Hepatocyte (in vitro differentiated cells): ENCODE measurements at regions not wholly inside any gene's neighbourhood (a gene's known extent, or its start where the extent isn't known, plus 50 kb on each side); places are given as distances from the start of the nearest gene placed in this dataset.

Experiments used
- DNase-seq: peaks from one replicate; pipeline ENCODE4 v3.0.0-alpha.2; 2016; ENCODE audit warnings: low spot score
- H2AFZ ChIP-seq: fragments of 200-600 bp; sonication (generic); 2 replicates; pipeline ENCODE4 v1.6.0; 2016; ENCODE audit warnings: antibody characterized with exemption, mild to moderate bottlenecking
- H3K27ac ChIP-seq: fragments of 200-600 bp; sonication (generic); 2 replicates; pipeline ENCODE4 v1.5.1; 2016; ENCODE audit warnings: mild to moderate bottlenecking
- H3K27me3 ChIP-seq: fragments of 200-600 bp; sonication (generic); 2 replicates; pipeline ENCODE4 v1.6.1; 2016
- H3K36me3 ChIP-seq: fragments of 200-600 bp; sonication (generic); replicated peaks from 2 replicates; pipeline ENCODE4 v1.5.1; 2016; ENCODE audit warnings: low read depth; ENCODE audit not compliant: insufficient read depth
- H3K4me1 ChIP-seq: fragments of 200-600 bp; sonication (generic); 2 replicates; pipeline ENCODE4 v1.5.1; 2016; ENCODE audit warnings: mild to moderate bottlenecking, moderate library complexity; ENCODE audit not compliant: insufficient read depth
- H3K4me2 ChIP-seq: fragments of 200-600 bp; sonication (generic); 2 replicates; pipeline ENCODE4 v1.6.0; 2016
- H3K4me3 ChIP-seq: fragments of 200-600 bp; sonication (generic); 2 replicates; pipeline ENCODE4 v1.5.1; 2016; ENCODE audit warnings: mild to moderate bottlenecking
- H3K79me2 ChIP-seq: fragments of 200-600 bp; sonication (generic); 2 replicates; pipeline ENCODE4 v1.6.0; 2017; ENCODE audit warnings: mild to moderate bottlenecking
- H3K9me2 ChIP-seq: fragments of 200-600 bp; sonication (generic); replicated peaks from 2 replicates; pipeline ENCODE4 v1.6.0; 2017; ENCODE audit warnings: mild to moderate bottlenecking; ENCODE audit not compliant: insufficient read depth
- H3K9me3 ChIP-seq: fragments of 200-600 bp; sonication (generic); 2 replicates; pipeline ENCODE4 v1.5.1; 2016; ENCODE audit warnings: low read depth, mild to moderate bottlenecking
- H4K20me1 ChIP-seq: fragments of 200-600 bp; sonication (generic); 2 replicates; pipeline ENCODE4 v1.6.0; 2016; ENCODE audit warnings: mild to moderate bottlenecking; ENCODE audit not compliant: insufficient read depth, poor library complexity, severe bottlenecking
- EZH2 ChIP-seq: fragments of 200-600 bp; sonication (generic); IDR thresholded peaks from 2 replicates; pipeline ENCODE4 v1.6.1; 2016; ENCODE audit warnings: antibody characterized with exemption, mild to moderate bottlenecking, borderline replicate concordance
- EZH2phosphoT487 ChIP-seq: fragments of 200-600 bp; sonication (generic); IDR thresholded peaks from one replicate; pipeline ENCODE4 v1.6.1; 2018; ENCODE audit warnings: antibody characterized with exemption, mild to moderate bottlenecking, low read depth, moderate library complexity; ENCODE audit not compliant: unreplicated experiment, severe bottlenecking
- WGBS: methylation state at CpG from one replicate; pipeline ENCODE4 v1.1.6; 2016; ENCODE audit warnings: low lambda C conversion rate; ENCODE audit errors: missing lambda C conversion rate; 5-methylcytosine and 5-hydroxymethylcytosine counted together
- TF ChIP-seq, protein P1 (sequence below): fragments of 200-600 bp; sonication (generic); IDR thresholded peaks from 2 replicates; pipeline ENCODE4 v1.5.1; 2016; ENCODE audit warnings: antibody characterized with exemption, mild to moderate bottlenecking; ENCODE audit not compliant: poor library complexity

DNA sequence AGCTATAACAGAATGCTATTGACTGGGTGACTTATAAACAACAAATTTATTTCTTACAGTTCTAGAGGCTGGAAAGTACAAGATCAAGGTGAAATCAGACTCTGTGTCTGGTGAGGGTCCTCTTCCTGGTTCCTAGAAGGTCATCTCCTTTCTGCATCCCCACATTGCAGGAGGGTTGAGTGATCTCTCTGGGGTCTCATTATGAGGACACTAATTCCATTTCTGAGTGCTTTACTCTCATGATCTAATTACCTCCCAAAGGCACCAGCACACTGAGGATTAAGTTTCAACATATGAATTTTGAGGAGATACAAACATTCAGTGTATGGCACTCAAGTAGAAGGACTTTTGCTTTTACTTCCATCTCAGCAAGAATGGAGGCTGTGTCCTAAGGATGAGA, 534.1 kb upstream of the KCNMB2 start:
- TF ChIP-seq EZH2: no peak
- TF ChIP-seq EZH2phosphoT487: no peak
- TF ChIP-seq, protein P1, sequence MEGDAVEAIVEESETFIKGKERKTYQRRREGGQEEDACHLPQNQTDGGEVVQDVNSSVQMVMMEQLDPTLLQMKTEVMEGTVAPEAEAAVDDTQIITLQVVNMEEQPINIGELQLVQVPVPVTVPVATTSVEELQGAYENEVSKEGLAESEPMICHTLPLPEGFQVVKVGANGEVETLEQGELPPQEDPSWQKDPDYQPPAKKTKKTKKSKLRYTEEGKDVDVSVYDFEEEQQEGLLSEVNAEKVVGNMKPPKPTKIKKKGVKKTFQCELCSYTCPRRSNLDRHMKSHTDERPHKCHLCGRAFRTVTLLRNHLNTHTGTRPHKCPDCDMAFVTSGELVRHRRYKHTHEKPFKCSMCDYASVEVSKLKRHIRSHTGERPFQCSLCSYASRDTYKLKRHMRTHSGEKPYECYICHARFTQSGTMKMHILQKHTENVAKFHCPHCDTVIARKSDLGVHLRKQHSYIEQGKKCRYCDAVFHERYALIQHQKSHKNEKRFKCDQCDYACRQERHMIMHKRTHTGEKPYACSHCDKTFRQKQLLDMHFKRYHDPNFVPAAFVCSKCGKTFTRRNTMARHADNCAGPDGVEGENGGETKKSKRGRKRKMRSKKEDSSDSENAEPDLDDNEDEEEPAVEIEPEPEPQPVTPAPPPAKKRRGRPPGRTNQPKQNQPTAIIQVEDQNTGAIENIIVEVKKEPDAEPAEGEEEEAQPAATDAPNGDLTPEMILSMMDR: no peak
- Histone ChIP-seq H3K9me2 (no peaks in the 10 kb centered on the region), H3K4me3 (no peak overlapping the region), H3K79me2 (no peaks in the 10 kb centered on the region), H3K27me3 (no peaks in the 10 kb centered on the region), H3K9me3 (no peaks in the 10 kb centered on the region), H2AFZ (no peak overlapping the region), H3K36me3 (no peaks in the 10 kb centered on the region), H4K20me1 (no peaks in the 10 kb centered on the region), H3K4me2 (no peak overlapping the region), H3K4me1 (no peaks in the 10 kb centered on the region), H3K27ac (no peak overlapping the region)
- DNase-seq: no peak

DNA sequence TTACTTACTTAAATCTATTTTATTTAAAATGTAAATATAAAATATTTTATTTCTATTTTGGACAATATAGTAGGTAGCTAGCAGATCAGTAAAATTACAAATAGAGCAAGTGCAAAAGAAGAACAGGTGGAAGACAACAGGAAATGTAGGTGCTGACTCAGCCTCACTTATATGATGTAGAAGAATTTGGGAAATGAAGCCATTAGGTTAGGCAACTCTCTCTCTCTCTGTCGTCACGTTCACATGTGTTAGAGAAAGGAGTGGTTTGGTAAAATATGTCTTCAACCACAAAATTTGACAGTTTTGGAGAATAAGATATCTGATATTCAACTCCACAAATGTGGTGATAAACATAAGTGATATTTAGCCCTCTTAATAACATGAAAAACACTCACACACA, 532.5 kb upstream of the KCNMB2 start:
- Histone ChIP-seq H4K20me1 (no peaks in the 10 kb centered on the region), H3K4me1 (no peaks in the 10 kb centered on the region), H3K4me3 (no peak overlapping the region), H3K9me2 (no peaks in the 10 kb centered on the region), H3K27ac (no peak overlapping the region), H3K9me3 (no peaks in the 10 kb centered on the region), H3K79me2 (no peaks in the 10 kb centered on the region), H2AFZ (no peak overlapping the region), H3K27me3 (no peaks in the 10 kb centered on the region), H3K36me3 (no peaks in the 10 kb centered on the region), H3K4me2 (no peak overlapping the region)
- TF ChIP-seq EZH2phosphoT487 (no peak), EZH2 (no peak)
- TF ChIP-seq, protein P1: no peak
- 80% methylated on average over 2 of the region's 2 CpGs for WGBS
- DNase-seq: no peak

DNA sequence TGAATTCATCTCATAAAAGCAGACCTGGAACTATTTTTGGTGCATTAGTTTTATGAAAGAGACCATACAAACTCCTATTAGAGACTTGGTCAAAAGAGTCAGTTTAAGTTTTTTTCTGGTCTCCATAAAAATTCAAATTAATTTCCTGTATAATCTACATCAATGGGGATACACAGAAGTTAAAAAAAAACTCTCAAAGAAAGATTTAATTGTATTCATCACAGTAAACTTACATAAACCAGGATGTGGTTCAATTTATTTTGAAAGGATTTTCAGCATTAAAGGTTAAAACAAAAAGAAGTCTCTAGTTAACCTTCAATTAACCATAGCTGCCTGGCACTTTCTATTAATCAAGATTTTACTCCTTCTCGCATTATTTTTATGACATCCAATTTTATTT, 530.3 kb upstream of the KCNMB2 start:
- Histone ChIP-seq H3K9me3 (no peaks in the 10 kb centered on the region), H4K20me1 (no peaks in the 10 kb centered on the region), H2AFZ (no peak overlapping the region), H3K4me2 (no peak overlapping the region), H3K27ac (no peak overlapping the region), H3K79me2 (no peaks in the 10 kb centered on the region), H3K36me3 (no peaks in the 10 kb centered on the region), H3K9me2 (no peaks in the 10 kb centered on the region), H3K27me3 (no peaks in the 10 kb centered on the region), H3K4me3 (no peak overlapping the region), H3K4me1 (no peaks in the 10 kb centered on the region)
- no peak for TF ChIP-seq EZH2phosphoT487
- no peak for TF ChIP-seq EZH2
- TF ChIP-seq, protein P1: no peak
- WGBS: 94% methylated on average over 1 of the region's 1 CpG
- DNase-seq: no peak

DNA sequence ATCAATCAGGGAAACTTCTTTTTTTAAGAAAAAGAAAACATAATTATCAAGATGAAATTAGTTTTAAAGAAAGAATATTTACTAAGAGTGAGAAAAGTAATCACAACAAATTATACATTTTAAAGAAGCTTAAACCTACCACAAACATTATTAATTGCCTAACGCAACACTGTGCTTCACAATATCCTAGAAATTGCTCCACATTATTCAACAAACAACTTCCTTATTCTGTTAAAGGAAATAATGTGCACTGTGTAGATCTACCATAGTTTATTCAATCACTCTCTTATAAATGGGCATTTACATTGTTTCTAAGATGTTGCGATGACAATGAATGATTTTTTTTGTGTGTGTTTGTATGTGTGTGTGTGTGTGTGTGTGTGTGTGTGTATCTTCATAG, 525.9 kb upstream of the KCNMB2 start:
- Histone ChIP-seq H3K27ac (no peak overlapping the region), H3K4me2 (no peak overlapping the region), H2AFZ (no peak overlapping the region), H3K9me3 (no peaks in the 10 kb centered on the region), H3K4me1 (no peaks in the 10 kb centered on the region), H3K27me3 (no peaks in the 10 kb centered on the region), H3K79me2 (no peaks in the 10 kb centered on the region), H3K4me3 (no peak overlapping the region), H3K9me2 (no peaks in the 10 kb centered on the region), H3K36me3 (no peaks in the 10 kb centered on the region), H4K20me1 (no peaks in the 10 kb centered on the region)
- WGBS: 94% methylated on average over 2 of the region's 2 CpGs
- TF ChIP-seq EZH2phosphoT487 (no peak), EZH2 (no peak)
- TF ChIP-seq, protein P1: no peak
- no peak for DNase-seq
